ENCODE measurements at regions not wholly inside any gene's neighbourhood (a gene's known extent, or its start where the extent isn't known, plus 50 kb on each side); places are given as distances from the start of the nearest gene placed in this dataset.
A peak's percentile ranks its signal among the peaks of the same experiment; 100 is the strongest.

GRCh38 chr14:101184104-101184455, 280.6 kb upstream of the RTL1 start:
- no peak for DNase-seq

GRCh38 chr14:101184572-101184971, 281.1 kb upstream of the RTL1 start:
- no peak for DNase-seq

GRCh38 chr14:101185073-101185835, 281.7 kb upstream of the RTL1 start:
- no peak for DNase-seq

GRCh38 chr14:101185946-101186345, 282.4 kb upstream of the RTL1 start:
- DNase-seq = no peak

- DNase-seq = no peak
Measured at GRCh38 chr14:101186544-101186943, 283.0 kb upstream of the RTL1 start.

- DNase-seq = no peak
Measured at GRCh38 chr14:101186992-101187815, 283.7 kb upstream of the RTL1 start.

GRCh38 chr14:101187816-101188570, 284.5 kb upstream of the RTL1 start:
- no peak for DNase-seq

- DNase-seq = no peak
Measured at GRCh38 chr14:101188571-101188915, 285.0 kb upstream of the RTL1 start.

GRCh38 chr14:101189266-101189665, 285.7 kb upstream of the RTL1 start:
- DNase-seq = no peak

- DNase-seq = no peak
Measured at GRCh38 chr14:101189962-101190560, 286.5 kb upstream of the RTL1 start.

GRCh38 chr14:101191101-101191720, 287.7 kb upstream of the RTL1 start:
- DNase-seq = no peak

GRCh38 chr14:101191721-101192660, 288.5 kb upstream of the RTL1 start:
- no peak for DNase-seq

GRCh38 chr14:101192661-101193000, 289.1 kb upstream of the RTL1 start:
- DNase-seq = no peak

- DNase-seq = no peak
Measured at GRCh38 chr14:101193106-101193844, 289.8 kb upstream of the RTL1 start.

- peak; percentile 27 for DNase-seq
Measured at GRCh38 chr14:101193845-101194372, 290.4 kb upstream of the RTL1 start.

GRCh38 chr14:101194373-101195308, 291.1 kb upstream of the RTL1 start:
- no peak for DNase-seq

- DNase-seq = no peak
Measured at GRCh38 chr14:101195309-101195901, 291.9 kb upstream of the RTL1 start.

GRCh38 chr14:101196051-101196712, 292.7 kb upstream of the RTL1 start:
- no peak for DNase-seq
